ENCODE measurements at regions not wholly inside any gene's neighbourhood (a gene's known extent, or its start where the extent isn't known, plus 50 kb on each side); places are given as distances from the start of the nearest gene placed in this dataset.

GRCh38 chrX:141759238-141759637 is 60.7 kb upstream of the SPANXD start:
- Histone ChIP-seq H3K4me1 (ENCODE audit: insufficient read depth, poor library complexity, severe bottlenecking) (peaks cover 3% of the 10 kb centered on the region), H3K4me3 (ENCODE audit: severe bottlenecking) (no peak overlapping the region), H3K27ac (ENCODE audit: poor library complexity, severe bottlenecking) (no peak overlapping the region), H3K9me3 (ENCODE audit: severe bottlenecking) (no peaks in the 10 kb centered on the region), H3K36me3 (ENCODE audit: low read depth) (no peaks in the 10 kb centered on the region), H3K27me3 (ENCODE audit: insufficient read depth, poor library complexity, severe bottlenecking) (no peaks in the 10 kb centered on the region)
- TF ChIP-seq CTCF (IDR thresholded peaks at IDR 0.05; ENCODE audit: poor library complexity, severe bottlenecking), result no peak
- no peak for DNase-seq (ENCODE audit: low spot score)
- no peak for ATAC-seq (ENCODE audit: low read depth)

- no peaks in the 10 kb centered on the region for H3K36me3 ChIP-seq (ENCODE audit: low read depth)
- H3K27me3 ChIP-seq (ENCODE audit: insufficient read depth, poor library complexity, severe bottlenecking), result no peaks in the 10 kb centered on the region
- H3K4me3 ChIP-seq (ENCODE audit: severe bottlenecking), result no peak overlapping the region
- H3K4me1 ChIP-seq (ENCODE audit: insufficient read depth, poor library complexity, severe bottlenecking), result peaks cover 3% of the 10 kb centered on the region
- no peak overlapping the region for H3K27ac ChIP-seq (ENCODE audit: poor library complexity, severe bottlenecking)
- no peak for TF ChIP-seq CTCF (IDR thresholded peaks at IDR 0.05; ENCODE audit: poor library complexity, severe bottlenecking)
- ATAC-seq (ENCODE audit: low read depth) (peak; percentile 92), DNase-seq (ENCODE audit: low spot score) (no peak)
- H3K9me3 ChIP-seq (ENCODE audit: severe bottlenecking), result no peaks in the 10 kb centered on the region
Observed at GRCh38 chrX:141760761-141761160, 62.2 kb upstream of the SPANXD start.

- Histone ChIP-seq H3K27me3 (ENCODE audit: insufficient read depth, poor library complexity, severe bottlenecking) (no peaks in the 10 kb centered on the region), H3K36me3 (ENCODE audit: low read depth) (no peaks in the 10 kb centered on the region), H3K4me1 (ENCODE audit: insufficient read depth, poor library complexity, severe bottlenecking) (no peaks in the 10 kb centered on the region), H3K9me3 (ENCODE audit: severe bottlenecking) (no peaks in the 10 kb centered on the region), H3K4me3 (ENCODE audit: severe bottlenecking) (no peak overlapping the region), H3K27ac (ENCODE audit: poor library complexity, severe bottlenecking) (no peak overlapping the region)
- no peak for ATAC-seq (ENCODE audit: low read depth)
- DNase-seq (ENCODE audit: low spot score), result no peak
- TF ChIP-seq CTCF (IDR thresholded peaks at IDR 0.05; ENCODE audit: poor library complexity, severe bottlenecking), result no peak
Observed at GRCh38 chrX:141787655-141788054, 50.5 kb upstream of the MAGEC3 start.

Measured in RWPE2 (cell line).